ENCODE measurements at regions not wholly inside any gene's neighbourhood (a gene's known extent, or its start where the extent isn't known, plus 50 kb on each side); places are given as distances from the start of the nearest gene placed in this dataset.

GRCh38 chr14:58711382-58711781, 73.6 kb downstream of the DACT1 start:
- no peak for TF ChIP-seq CTCF (IDR thresholded peaks at IDR 0.05)
- no peak for TF ChIP-seq POLR2A (IDR thresholded peaks at IDR 0.05)
